GM12873 (cell line): ENCODE measurements at regions not wholly inside any gene's neighbourhood (a gene's known extent, or its start where the extent isn't known, plus 50 kb on each side); places are given as distances from the start of the nearest gene placed in this dataset.

Experiments used
- TF ChIP-seq, protein P1 (sequence below): IDR thresholded peaks from 2 replicates; pipeline ENCODE4 v1.5.1; 2012; ENCODE audit warnings: low read depth, mild to moderate bottlenecking, moderate library complexity, low read length, control low read depth; ENCODE audit not compliant: insufficient read depth; ENCODE audit errors: missing control alignments

DNA sequence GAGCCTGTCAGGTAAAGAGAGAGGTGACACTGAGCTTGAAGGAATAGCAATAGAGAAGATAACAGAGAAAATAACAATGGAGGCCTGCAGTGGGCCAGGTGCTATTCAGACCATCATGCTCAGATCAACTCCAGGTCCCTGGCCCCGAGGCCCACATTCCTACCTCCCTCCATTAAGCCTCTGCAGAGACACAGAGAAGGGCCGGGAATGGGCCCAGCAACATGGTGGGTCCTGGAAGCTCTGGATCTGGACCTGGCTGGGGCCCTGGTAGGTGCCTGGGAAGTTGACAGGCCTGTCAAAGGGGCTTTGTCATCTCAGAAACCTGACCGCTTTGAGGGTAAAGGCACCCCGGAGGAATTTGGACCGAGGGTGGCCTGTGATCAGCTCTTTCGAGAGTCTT lies 159.7 kb upstream of the GLI2 start:
- TF ChIP-seq, protein P1, sequence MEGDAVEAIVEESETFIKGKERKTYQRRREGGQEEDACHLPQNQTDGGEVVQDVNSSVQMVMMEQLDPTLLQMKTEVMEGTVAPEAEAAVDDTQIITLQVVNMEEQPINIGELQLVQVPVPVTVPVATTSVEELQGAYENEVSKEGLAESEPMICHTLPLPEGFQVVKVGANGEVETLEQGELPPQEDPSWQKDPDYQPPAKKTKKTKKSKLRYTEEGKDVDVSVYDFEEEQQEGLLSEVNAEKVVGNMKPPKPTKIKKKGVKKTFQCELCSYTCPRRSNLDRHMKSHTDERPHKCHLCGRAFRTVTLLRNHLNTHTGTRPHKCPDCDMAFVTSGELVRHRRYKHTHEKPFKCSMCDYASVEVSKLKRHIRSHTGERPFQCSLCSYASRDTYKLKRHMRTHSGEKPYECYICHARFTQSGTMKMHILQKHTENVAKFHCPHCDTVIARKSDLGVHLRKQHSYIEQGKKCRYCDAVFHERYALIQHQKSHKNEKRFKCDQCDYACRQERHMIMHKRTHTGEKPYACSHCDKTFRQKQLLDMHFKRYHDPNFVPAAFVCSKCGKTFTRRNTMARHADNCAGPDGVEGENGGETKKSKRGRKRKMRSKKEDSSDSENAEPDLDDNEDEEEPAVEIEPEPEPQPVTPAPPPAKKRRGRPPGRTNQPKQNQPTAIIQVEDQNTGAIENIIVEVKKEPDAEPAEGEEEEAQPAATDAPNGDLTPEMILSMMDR = no peak

DNA sequence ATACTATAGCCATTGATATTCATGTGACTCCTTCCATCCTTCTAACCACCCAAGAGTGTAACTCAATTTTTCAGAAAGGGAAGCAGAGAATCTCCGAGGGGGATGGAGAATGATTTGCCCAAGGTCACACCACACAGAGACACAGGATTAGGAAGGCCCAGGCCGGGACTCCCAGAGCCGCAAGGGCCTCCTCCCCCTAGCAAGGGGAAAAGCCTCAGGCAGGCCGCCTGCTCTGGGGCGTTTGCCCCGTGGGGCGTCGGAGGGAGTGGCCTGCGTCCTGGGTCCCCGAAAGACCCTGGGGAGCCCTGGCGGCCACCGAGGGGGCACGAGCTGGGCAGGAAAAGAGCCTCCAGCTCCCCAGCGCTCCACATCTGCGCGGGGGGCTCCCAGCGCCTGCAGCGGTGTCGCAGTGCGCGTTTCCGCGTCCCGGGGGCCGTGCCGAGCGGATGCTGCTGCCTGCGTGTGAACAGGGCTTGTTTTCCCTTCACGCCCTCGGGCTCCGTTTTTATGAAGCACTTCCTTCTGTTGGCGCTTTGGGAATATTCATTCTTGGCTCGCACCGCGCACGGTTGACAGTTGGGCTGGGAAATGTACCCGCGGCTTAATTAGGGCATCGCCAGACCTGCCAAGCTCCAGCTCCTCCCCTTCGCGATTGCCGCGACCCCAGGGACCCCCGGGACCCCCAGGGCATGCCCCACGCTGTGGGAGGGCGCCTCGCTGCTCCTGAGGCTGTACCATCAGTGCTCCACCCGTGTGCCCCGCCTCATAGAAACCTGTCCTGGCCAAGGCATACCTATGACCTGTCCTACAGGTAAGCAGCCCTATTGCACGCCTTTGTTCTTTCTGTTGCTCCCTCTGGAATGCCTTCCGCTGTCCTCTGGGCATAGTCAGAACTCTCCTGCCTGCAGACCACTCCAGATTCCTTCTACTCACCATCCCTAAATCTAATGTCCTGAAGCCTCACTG lies 158.9 kb upstream of the GLI2 start:
- TF ChIP-seq, protein P1 = no peak

DNA sequence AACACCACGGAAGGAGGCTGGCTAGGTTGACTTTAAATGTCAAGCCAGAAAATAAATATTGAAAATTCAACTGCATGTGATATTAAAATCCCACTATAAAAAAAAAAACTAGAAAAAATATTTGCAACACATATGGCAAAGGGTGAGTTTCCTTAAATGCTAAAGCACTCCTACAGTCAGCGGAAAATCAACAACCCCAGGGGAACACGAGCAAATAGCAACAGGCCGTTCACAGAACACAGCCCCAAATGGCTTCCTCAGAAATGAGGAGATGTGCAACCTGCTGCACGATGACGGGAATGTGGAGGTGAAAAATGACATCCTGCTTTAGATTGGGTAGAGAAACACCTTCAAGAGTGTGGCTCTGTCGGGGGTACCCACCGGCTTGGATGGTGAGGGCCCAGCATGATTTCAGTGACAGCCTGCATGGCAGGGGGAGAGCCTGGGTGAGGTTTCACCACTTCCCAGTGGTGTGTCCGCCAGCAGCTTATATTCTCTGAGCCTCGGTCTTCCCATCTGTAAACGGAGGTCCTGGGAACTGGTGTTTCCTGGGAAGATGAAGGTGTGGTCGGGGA lies 157.9 kb upstream of the GLI2 start:
- TF ChIP-seq, protein P1 = no peak

DNA sequence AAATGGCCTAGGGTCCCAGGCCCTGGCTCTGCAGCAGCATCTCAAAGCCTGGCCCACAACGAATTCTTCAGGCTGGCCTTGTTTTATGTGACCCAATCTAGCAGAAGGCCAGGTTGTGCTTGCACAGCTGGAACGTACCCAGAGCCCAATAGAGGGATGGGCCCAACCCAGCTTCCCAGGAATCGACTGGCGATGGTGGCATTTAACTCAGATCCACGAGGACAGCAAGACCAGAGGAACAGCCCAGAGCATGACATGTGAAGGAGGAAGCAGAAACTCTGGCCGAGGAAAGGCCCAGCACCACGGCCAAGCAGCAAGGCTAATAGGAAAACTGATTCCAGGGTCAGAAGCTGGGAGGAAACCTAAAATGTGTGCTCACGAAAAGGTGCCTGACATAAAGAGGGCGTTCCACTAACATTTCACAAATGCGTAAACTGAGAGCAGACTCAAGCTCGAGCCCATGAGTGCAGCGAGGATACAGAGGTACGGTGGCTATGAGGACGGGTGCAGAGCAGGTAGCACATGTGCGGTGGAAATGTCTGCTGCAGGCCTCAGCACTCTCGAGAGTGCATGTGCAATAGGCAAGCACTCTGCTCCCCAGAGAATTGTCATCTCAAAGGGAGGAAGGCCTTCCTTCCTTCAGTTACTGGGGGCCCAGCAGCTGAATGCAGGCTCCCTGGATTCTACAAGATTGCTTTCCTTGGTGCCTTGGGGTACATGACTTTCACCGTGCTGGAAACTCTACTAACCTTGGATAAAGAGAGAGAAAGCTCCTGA lies 156.9 kb upstream of the GLI2 start:
- TF ChIP-seq, protein P1 = no peak

DNA sequence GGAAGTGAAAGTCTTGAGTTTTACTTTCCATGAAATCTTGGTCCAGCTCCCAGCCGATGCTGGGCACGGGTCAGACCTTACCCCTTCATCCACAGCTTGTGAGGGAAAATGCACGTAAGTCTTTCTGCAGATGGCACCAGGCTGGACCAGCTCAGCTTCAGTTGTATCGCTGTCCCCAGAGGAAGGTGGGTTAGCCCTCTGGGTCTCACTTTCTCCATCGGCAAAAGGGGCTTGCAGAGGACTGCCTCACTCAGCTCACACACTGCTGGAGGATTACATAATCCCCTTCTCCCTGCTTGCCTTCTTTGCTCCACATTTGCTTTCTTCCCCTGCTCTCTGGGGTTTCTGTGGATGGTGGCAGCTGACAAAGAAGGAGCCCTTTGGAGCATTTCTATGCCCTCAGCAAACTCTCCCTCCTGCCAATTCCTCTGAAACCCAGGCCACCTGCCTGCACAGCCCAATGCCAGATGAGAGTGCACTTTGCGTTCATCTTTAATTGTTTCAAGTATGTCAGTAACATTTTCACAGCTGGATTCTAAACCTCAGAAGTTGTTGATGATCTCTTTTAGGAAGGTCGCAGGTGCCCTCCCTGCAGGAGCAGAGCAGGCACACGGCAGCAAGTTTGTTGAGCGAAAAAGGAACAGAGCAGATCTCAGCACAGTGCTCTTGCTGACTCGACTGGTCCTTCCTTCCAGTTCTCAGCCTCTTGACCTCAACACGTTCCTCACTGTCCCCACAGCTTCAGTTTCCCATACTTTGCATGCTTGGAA lies 155.6 kb upstream of the GLI2 start:
- TF ChIP-seq, protein P1 = no peak

DNA sequence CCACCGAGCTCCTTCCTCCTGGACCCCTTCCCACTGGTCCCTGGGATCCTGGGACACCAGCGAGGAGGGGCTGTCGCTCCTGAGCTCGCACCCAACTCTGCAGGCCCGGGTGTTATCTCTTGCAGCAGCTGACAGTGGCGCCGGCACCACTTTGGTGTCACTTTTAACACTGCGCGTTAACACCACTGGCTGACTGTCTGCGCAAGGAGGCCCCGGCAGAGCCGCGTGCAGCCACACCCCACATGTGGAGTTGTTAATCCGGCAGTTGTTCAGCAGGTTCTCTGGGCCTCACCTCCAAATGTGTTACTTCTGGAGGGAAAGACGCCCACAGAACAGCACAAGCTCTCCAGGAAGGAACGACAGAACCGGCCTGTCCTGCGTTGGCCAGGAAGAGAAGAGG lies 155.0 kb upstream of the GLI2 start:
- TF ChIP-seq, protein P1 = no peak
